Mesothelial cell of epicardium (in vitro differentiated cells): ENCODE measurements at regions not wholly inside any gene's neighbourhood (a gene's known extent, or its start where the extent isn't known, plus 50 kb on each side); places are given as distances from the start of the nearest gene placed in this dataset.

Experiments
- DNase-seq, 2 experiments: peaks; one replicate each; pipeline ENCODE4 v3.0.0; 2021; ENCODE audit warnings: low spot score in 2 of 2; ENCODE audit not compliant: unreplicated experiment in 2 of 2
- H3K27ac Mint-ChIP-seq: 2 replicates; pipeline ENCODE4 v1.8.0; 2021; ENCODE audit warnings: mixed read lengths
- H3K27me3 Mint-ChIP-seq: 2 replicates; pipeline ENCODE4 v1.8.0; 2021; ENCODE audit warnings: low read depth, mixed read lengths
- H3K36me3 Mint-ChIP-seq: 2 replicates; pipeline ENCODE4 v1.8.0; 2021; ENCODE audit warnings: mixed read lengths
- H3K4me1 Mint-ChIP-seq: 2 replicates; pipeline ENCODE4 v1.8.0; 2021; ENCODE audit warnings: mixed read lengths
- H3K4me3 Mint-ChIP-seq: 2 replicates; pipeline ENCODE4 v1.8.0; 2021; ENCODE audit warnings: mild to moderate bottlenecking, moderate library complexity, mixed read lengths
- H3K9me3 Mint-ChIP-seq: 2 replicates; pipeline ENCODE4 v1.8.0; 2021; ENCODE audit warnings: mixed read lengths
- TF ChIP-seq, protein P1 (sequence below): fragments of 200-600 bp; sonication (generic); IDR thresholded peaks from one replicate; pipeline ENCODE4 v1.5.0; 2021; ENCODE audit warnings: antibody characterized with exemption; ENCODE audit not compliant: unreplicated experiment

DNA sequence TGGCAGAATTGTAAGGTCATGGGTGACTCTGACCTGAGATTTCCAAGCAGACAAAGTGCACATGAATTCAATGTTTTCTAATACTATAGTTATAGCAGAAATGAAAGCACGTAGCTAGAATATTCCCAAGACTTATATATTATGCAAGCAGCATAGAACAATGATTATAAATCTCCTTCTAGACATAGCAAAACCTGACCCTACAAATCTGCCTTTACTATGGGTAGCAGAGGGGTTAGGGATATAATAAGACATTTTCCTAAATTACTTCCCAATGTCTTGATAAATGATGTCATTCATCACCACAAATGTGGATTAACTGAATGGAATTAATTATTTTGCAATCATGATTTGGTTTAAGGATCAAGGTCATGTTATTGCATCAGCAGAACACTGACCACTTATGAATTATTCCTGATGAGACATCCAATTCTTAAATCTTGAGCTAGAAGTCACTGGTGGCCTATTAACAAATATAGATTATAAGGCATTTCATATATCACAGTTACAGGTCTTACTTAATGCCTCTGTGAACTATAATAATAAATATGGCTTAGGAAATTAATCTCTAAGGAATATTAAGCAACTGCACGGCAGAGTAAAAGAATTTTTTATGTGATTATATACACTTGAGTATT lies 776.6 kb downstream of the AMY1C start:
- H3K4me1 Mint-ChIP-seq: no peaks in the 10 kb centered on the region
- no peaks in the 10 kb centered on the region for H3K36me3 Mint-ChIP-seq
- H3K27me3 Mint-ChIP-seq: no peaks in the 10 kb centered on the region
- no peak overlapping the region for H3K4me3 Mint-ChIP-seq
- no peak for DNase-seq
- TF ChIP-seq, protein P1, sequence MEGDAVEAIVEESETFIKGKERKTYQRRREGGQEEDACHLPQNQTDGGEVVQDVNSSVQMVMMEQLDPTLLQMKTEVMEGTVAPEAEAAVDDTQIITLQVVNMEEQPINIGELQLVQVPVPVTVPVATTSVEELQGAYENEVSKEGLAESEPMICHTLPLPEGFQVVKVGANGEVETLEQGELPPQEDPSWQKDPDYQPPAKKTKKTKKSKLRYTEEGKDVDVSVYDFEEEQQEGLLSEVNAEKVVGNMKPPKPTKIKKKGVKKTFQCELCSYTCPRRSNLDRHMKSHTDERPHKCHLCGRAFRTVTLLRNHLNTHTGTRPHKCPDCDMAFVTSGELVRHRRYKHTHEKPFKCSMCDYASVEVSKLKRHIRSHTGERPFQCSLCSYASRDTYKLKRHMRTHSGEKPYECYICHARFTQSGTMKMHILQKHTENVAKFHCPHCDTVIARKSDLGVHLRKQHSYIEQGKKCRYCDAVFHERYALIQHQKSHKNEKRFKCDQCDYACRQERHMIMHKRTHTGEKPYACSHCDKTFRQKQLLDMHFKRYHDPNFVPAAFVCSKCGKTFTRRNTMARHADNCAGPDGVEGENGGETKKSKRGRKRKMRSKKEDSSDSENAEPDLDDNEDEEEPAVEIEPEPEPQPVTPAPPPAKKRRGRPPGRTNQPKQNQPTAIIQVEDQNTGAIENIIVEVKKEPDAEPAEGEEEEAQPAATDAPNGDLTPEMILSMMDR: no peak
- peaks cover 15% of the 10 kb centered on the region for H3K9me3 Mint-ChIP-seq
- H3K27ac Mint-ChIP-seq: no peak overlapping the region

DNA sequence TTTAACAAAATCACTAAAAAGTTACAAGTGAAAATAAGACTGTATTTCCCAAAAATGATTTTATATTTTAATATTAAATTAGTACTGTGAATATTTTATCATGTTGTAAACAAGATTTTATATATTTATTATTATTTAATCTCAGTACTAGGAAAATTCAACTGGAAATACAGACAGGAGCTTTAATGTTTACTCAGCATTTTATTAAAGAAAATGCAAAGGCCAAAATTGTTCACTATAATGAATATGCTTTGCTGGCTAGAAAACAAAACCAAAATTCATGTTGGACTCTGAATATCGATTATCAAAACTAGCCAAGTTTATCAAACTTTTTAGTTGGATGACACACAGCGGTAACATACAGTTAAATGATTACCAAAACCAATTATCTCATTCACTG lies 782.3 kb downstream of the AMY1C start:
- Mint-ChIP-seq H3K27ac (no peak overlapping the region), H3K4me3 (no peak overlapping the region), H3K4me1 (no peaks in the 10 kb centered on the region), H3K27me3 (no peaks in the 10 kb centered on the region), H3K36me3 (no peaks in the 10 kb centered on the region), H3K9me3 (peaks cover 13% of the 10 kb centered on the region)
- TF ChIP-seq, protein P1: no peak
- no peak for DNase-seq

DNA sequence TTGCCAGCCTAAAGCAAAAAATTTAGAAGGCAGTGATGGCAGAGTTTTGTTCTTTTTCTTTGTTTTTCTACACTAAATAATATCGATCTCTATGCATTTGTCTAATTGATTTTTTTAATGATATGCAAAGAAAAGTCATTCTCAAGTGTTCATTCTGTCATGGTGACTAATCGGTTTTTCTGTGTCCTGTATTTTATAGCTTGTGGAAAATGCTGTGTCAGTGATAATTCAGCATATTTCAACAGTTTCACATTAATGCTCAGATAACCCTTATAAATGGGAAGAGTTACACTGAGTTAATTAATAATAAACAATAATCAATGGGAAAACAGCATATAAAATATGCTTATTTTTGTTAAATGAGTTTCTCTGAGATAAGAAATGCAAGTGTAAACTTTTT lies 824.9 kb downstream of the AMY1C start:
- H3K36me3 Mint-ChIP-seq: no peaks in the 10 kb centered on the region
- no peak for DNase-seq
- TF ChIP-seq, protein P1: no peak
- H3K4me1 Mint-ChIP-seq: no peaks in the 10 kb centered on the region
- H3K9me3 Mint-ChIP-seq: peaks cover 20% of the 10 kb centered on the region
- H3K27ac Mint-ChIP-seq: no peak overlapping the region
- H3K4me3 Mint-ChIP-seq: no peak overlapping the region
- H3K27me3 Mint-ChIP-seq: no peaks in the 10 kb centered on the region

DNA sequence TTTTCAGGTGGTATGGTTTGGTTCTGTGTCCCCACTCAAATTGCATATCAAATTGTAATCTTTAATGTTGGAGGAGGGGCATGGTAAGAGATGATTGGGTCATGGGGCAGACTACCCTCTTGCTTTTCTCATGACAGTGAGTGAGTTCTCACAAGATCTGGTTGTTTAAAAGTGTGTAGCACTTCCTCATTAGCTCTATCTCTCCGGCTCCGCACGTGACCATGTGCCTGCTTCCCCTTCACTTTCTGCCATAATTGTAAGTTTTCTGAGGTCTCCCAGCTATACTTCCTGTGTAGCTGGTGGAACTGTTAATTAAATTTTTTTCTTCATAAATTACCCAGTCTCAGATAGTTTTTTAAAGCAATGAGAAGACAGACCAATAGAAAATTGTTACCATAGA lies 843.2 kb downstream of the AMY1C start:
- Mint-ChIP-seq H3K27me3 (no peaks in the 10 kb centered on the region), H3K4me3 (no peak overlapping the region), H3K27ac (no peak overlapping the region), H3K9me3 (peaks cover 24% of the 10 kb centered on the region), H3K36me3 (no peaks in the 10 kb centered on the region), H3K4me1 (no peaks in the 10 kb centered on the region)
- no peak for DNase-seq
- TF ChIP-seq, protein P1: no peak

DNA sequence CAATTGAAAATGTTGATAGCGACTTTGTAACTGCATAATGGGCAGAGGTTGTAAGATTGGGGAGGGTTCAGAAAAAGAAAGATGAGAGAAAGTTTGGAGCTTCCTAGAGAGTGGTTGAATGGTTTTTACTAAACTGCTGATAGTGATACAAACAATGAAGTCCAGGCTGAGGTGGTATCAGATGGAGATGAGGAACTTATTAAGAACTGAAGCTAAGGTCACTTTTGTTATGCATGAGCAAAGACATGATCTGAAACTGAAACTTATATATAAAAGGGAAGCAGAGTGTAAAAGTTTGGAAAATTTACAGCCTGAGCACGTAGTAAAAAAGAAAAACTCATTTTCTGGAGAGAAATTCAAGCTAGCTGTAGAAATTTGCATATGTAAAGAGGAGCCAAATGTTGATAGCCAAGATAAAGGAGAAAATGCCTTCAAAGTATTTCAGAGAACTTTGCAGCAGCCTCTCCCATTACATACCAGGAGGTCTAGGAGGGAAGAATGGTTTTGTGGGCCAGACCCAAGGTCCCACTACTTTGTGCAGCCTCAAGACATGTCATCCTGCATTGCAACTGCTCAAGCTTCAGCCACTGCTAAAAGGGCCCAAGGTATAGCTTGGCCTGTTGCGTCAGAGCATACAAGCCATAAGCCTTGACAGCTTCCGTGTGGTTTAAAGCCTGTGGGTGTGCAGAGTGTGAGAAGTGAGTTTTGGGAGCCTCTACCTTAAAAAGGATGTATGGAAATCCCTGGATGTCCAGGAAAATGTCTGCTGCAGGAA lies 843.9 kb downstream of the AMY1C start:
- H3K9me3 Mint-ChIP-seq: peaks cover 20% of the 10 kb centered on the region
- H3K4me3 Mint-ChIP-seq: no peak overlapping the region
- no peak for DNase-seq
- TF ChIP-seq, protein P1: no peak
- no peaks in the 10 kb centered on the region for H3K36me3 Mint-ChIP-seq
- H3K27ac Mint-ChIP-seq: no peak overlapping the region
- no peaks in the 10 kb centered on the region for H3K27me3 Mint-ChIP-seq
- H3K4me1 Mint-ChIP-seq: no peaks in the 10 kb centered on the region
